ENCODE measurements at regions not wholly inside any gene's neighbourhood (a gene's known extent, or its start where the extent isn't known, plus 50 kb on each side); places are given as distances from the start of the nearest gene placed in this dataset.

GRCh38 chr6:11911538-11911937 lies 100.6 kb upstream of the HIVEP1 start:
- Histone ChIP-seq H3K4me1 (ENCODE audit: control insufficient read depth, extremely low read depth, insufficient read depth, low read length) (no peaks in the 10 kb centered on the region), H3K79me2 (ENCODE audit: control insufficient read depth, insufficient read depth, low read length) (no peaks in the 10 kb centered on the region), H3K27me3 (ENCODE audit: control insufficient read depth, insufficient read depth, low read length) (no peaks in the 10 kb centered on the region), H3K27ac (ENCODE audit: insufficient read depth, low read length) (no peak overlapping the region), H3K9ac (ENCODE audit: insufficient read depth, low read length) (no peak overlapping the region), H3K4me2 (ENCODE audit: extremely low read depth, insufficient read depth, low read length) (no peak overlapping the region), H3K4me3 (replicated peaks in 1 of 4; ENCODE audit: control extremely low read depth in 1 of 4, insufficient read depth in 1 of 4, low read depth in 3 of 4, low read length in 4 of 4) (no peak overlapping the region), H3K36me3 (ENCODE audit: control insufficient read depth, insufficient read depth, low read length) (no peaks in the 10 kb centered on the region), H2AFZ (ENCODE audit: low read length) (no peak overlapping the region), H4K20me1 (ENCODE audit: control insufficient read depth, extremely low read depth, insufficient read depth, low read length) (no peaks in the 10 kb centered on the region), H3K9me3 (ENCODE audit: control insufficient read depth, insufficient read depth, low read depth, low read length) (no peaks in the 10 kb centered on the region)
- TF ChIP-seq CTCF (conservative IDR thresholded peaks at IDR 0.05 in 1 of 2, IDR thresholded peaks at IDR 0.05 in 1 of 2; ENCODE audit: low read depth in 1 of 2, low read length in 2 of 2): no peak
- no peak for TF ChIP-seq EZH2 (IDR thresholded peaks at IDR 0.05; ENCODE audit: low read length, missing control alignments)
- DNase-seq (ENCODE audit: low read depth in 2 of 2): peak in 1 of 2 donors; percentile 78

GRCh38 chr6:11909696-11910132 lies 102.4 kb upstream of the HIVEP1 start:
- Histone ChIP-seq H3K79me2 (ENCODE audit: control insufficient read depth, insufficient read depth, low read length) (no peaks in the 10 kb centered on the region), H3K4me3 (replicated peaks in 1 of 4; ENCODE audit: control extremely low read depth in 1 of 4, insufficient read depth in 1 of 4, low read depth in 3 of 4, low read length in 4 of 4) (no peak overlapping the region), H3K36me3 (ENCODE audit: control insufficient read depth, insufficient read depth, low read length) (no peaks in the 10 kb centered on the region), H4K20me1 (ENCODE audit: control insufficient read depth, extremely low read depth, insufficient read depth, low read length) (no peaks in the 10 kb centered on the region), H3K9ac (ENCODE audit: insufficient read depth, low read length) (no peak overlapping the region), H3K27ac (ENCODE audit: insufficient read depth, low read length) (no peak overlapping the region), H2AFZ (ENCODE audit: low read length) (no peak overlapping the region), H3K27me3 (ENCODE audit: control insufficient read depth, insufficient read depth, low read length) (no peaks in the 10 kb centered on the region), H3K9me3 (ENCODE audit: control insufficient read depth, insufficient read depth, low read depth, low read length) (no peaks in the 10 kb centered on the region), H3K4me1 (ENCODE audit: control insufficient read depth, extremely low read depth, insufficient read depth, low read length) (no peaks in the 10 kb centered on the region), H3K4me2 (ENCODE audit: extremely low read depth, insufficient read depth, low read length) (no peak overlapping the region)
- peak in 1 of 2 donors; percentile 89 for DNase-seq (ENCODE audit: low read depth in 2 of 2)
- TF ChIP-seq CTCF (conservative IDR thresholded peaks at IDR 0.05 in 1 of 2, IDR thresholded peaks at IDR 0.05 in 1 of 2; ENCODE audit: low read depth in 1 of 2, low read length in 2 of 2): no peak
- no peak for TF ChIP-seq EZH2 (IDR thresholded peaks at IDR 0.05; ENCODE audit: low read length, missing control alignments)

- Histone ChIP-seq H3K79me2 (ENCODE audit: control insufficient read depth, insufficient read depth, low read length) (no peaks in the 10 kb centered on the region), H2AFZ (ENCODE audit: low read length) (no peak overlapping the region), H3K4me2 (ENCODE audit: extremely low read depth, insufficient read depth, low read length) (no peak overlapping the region), H3K36me3 (ENCODE audit: control insufficient read depth, insufficient read depth, low read length) (no peaks in the 10 kb centered on the region), H3K27ac (ENCODE audit: insufficient read depth, low read length) (no peak overlapping the region), H3K9ac (ENCODE audit: insufficient read depth, low read length) (no peak overlapping the region), H4K20me1 (ENCODE audit: control insufficient read depth, extremely low read depth, insufficient read depth, low read length) (no peaks in the 10 kb centered on the region), H3K9me3 (ENCODE audit: control insufficient read depth, insufficient read depth, low read depth, low read length) (no peaks in the 10 kb centered on the region), H3K4me3 (replicated peaks in 1 of 4; ENCODE audit: control extremely low read depth in 1 of 4, insufficient read depth in 1 of 4, low read depth in 3 of 4, low read length in 4 of 4) (no peak overlapping the region), H3K27me3 (ENCODE audit: control insufficient read depth, insufficient read depth, low read length) (no peaks in the 10 kb centered on the region), H3K4me1 (ENCODE audit: control insufficient read depth, extremely low read depth, insufficient read depth, low read length) (no peaks in the 10 kb centered on the region)
- no peak for DNase-seq (ENCODE audit: low read depth in 2 of 2)
- TF ChIP-seq CTCF (conservative IDR thresholded peaks at IDR 0.05 in 1 of 2, IDR thresholded peaks at IDR 0.05 in 1 of 2; ENCODE audit: low read depth in 1 of 2, low read length in 2 of 2): no peak
- TF ChIP-seq EZH2 (IDR thresholded peaks at IDR 0.05; ENCODE audit: low read length, missing control alignments): no peak
Observed at GRCh38 chr6:11908436-11909105, 103.5 kb upstream of the HIVEP1 start.

Data from fibroblast of lung (primary cell).